GM12878 (cell line): ENCODE measurements at regions not wholly inside any gene's neighbourhood (a gene's known extent, or its start where the extent isn't known, plus 50 kb on each side); places are given as distances from the start of the nearest gene placed in this dataset.

ENCODE experiments used
- CEBPZ ChIP-seq: fragments of 150-350 bp; IDR thresholded peaks from 2 replicates; pipeline ENCODE4 v1.6.1; 2016; ENCODE audit warnings: low read depth, low read length
- MTA3 ChIP-seq: IDR thresholded peaks from 2 replicates; pipeline ENCODE4 v1.6.1; 2012; ENCODE audit warnings: low read length, inconsistent platforms, borderline replicate concordance
- ZBTB33 ChIP-seq: fragments of 450-650 bp; IDR thresholded peaks from 2 replicates; pipeline ENCODE4 v1.6.1; 2017; ENCODE audit warnings: mild to moderate bottlenecking

GRCh38 chr17:27065588-27065987 is 228.3 kb upstream of the WSB1 start:
- no peak for TF ChIP-seq MTA3
- no peak for TF ChIP-seq CEBPZ
- no peak for TF ChIP-seq ZBTB33
